Neural cell (in vitro differentiated cells): ENCODE measurements at regions not wholly inside any gene's neighbourhood (a gene's known extent, or its start where the extent isn't known, plus 50 kb on each side); places are given as distances from the start of the nearest gene placed in this dataset.

Source experiments
- CTCF ChIP-seq: fragments of 450-650 bp; IDR thresholded peaks from 2 replicates; pipeline ENCODE4 v1.5.1; 2014; ENCODE audit warnings: antibody characterized with exemption, mild to moderate bottlenecking, moderate library complexity; ENCODE audit not compliant: poor library complexity, severe bottlenecking
- EZH2 ChIP-seq: fragments of 200-600, 300-800 bp; shearing (Covaris generic), sonication (generic); IDR thresholded peaks from 2 replicates; pipeline ENCODE4 v1.6.1; 2014; ENCODE audit warnings: antibody characterized with exemption, low read length, borderline replicate concordance, mild to moderate bottlenecking; ENCODE audit not compliant: insufficient read depth, poor library complexity, severe bottlenecking
- MXI1 ChIP-seq: fragments of 450-650 bp; conservative IDR thresholded peaks from 2 replicates; pipeline ENCODE4 v1.6.1; 2014; ENCODE audit warnings: antibody characterized with exemption, mild to moderate bottlenecking; ENCODE audit not compliant: poor library complexity, severe bottlenecking
- POLR2AphosphoS5 ChIP-seq: IDR thresholded peaks from 2 replicates; pipeline ENCODE4 v1.6.1; 2012
- RAD21 ChIP-seq: fragments of 450-650 bp; conservative IDR thresholded peaks from 2 replicates; pipeline ENCODE4 v1.6.1; 2014; ENCODE audit warnings: antibody characterized with exemption, mild to moderate bottlenecking, moderate library complexity
- SMC3 ChIP-seq: fragments of 450-650 bp; conservative IDR thresholded peaks from 2 replicates; pipeline ENCODE4 v1.6.1; 2014; ENCODE audit warnings: antibody characterized with exemption, mild to moderate bottlenecking, moderate library complexity; ENCODE audit not compliant: poor library complexity

GRCh38 chr2:385785-386184 lies 97.9 kb upstream of the ALKAL2 start:
- TF ChIP-seq EZH2 (no peak), MXI1 (no peak), CTCF (no peak), POLR2AphosphoS5 (no peak), RAD21 (no peak), SMC3 (no peak)
